ENCODE measurements at regions not wholly inside any gene's neighbourhood (a gene's known extent, or its start where the extent isn't known, plus 50 kb on each side); places are given as distances from the start of the nearest gene placed in this dataset.

DNA sequence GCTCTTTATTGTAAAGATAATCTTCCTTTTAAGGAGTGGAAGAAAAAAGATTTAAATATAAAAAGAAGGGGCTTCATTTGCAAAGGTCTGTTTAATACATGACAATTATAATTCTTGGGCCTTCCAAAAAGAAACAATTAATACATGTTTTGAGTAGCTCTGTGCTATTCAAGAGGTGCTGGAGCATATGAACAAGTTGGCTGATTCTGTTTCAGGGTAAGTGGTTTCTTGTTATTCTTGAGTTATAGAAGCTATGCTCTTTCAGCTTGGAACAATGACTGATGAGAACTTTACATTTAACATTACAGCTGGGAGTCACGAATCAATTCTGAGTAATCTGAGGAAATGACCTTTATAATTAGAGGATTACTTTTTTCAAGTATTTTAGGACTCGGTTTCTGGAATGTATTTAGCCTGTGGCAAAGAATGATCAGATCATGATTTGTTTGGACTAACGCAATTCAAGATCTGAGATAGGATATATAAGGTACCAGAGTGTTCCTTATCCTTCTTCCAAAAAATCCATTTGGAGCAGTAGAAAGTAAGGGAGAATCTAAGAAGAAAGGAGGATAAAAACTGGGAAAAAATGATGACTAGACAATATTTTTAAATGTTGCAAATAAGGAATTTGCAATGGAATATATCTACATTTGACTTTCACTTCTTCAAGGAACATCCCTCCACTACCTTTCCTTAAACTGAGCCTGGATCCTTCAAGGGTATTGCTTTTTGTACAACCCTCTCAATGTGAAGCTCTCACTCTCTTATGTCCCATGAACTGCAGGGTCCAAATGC lies 77.1 kb upstream of the KCTD3 start:
- TF ChIP-seq GATA3 (IDR thresholded peaks at IDR 0.05; ENCODE audit: low read depth, low read length) (no peak), GATA2 (IDR thresholded peaks at IDR 0.05; ENCODE audit: low read depth, low read length) (no peak)

Data from SH-SY5Y (cell line).